Panc1 (cell line): ENCODE measurements at regions not wholly inside any gene's neighbourhood (a gene's known extent, or its start where the extent isn't known, plus 50 kb on each side); places are given as distances from the start of the nearest gene placed in this dataset.

ENCODE experiments used
- ATAC-seq: fragments of 200-7000 bp; cut with Tn5 transposase; 2 replicates; pipeline ENCODE4 v1.9.1; 2020; ENCODE audit warnings: mild to moderate bottlenecking, moderate library complexity
- BruUV-seq: library from RNA; stranded (reverse); fragments of 400-500 nt; replicated peaks from 2 replicates; lab custom pipeline; 2021; lab: Mats Ljungman, UMichigan
- CTCF ChIA-PET: fragments of 300-600 bp; sonication (Branson Sonifier 250); formaldehyde crosslinking; loops from one replicate; lab custom pipeline; 2022; ENCODE audit warnings: antibody characterized with exemption; lab: Charles Lee
- POLR2A ChIA-PET: fragments of 300-600 bp; sonication (Branson Sonifier 250); formaldehyde crosslinking; loops from one replicate; lab custom pipeline; 2022; ENCODE audit warnings: antibody characterized with exemption; lab: Charles Lee
- DNase-seq: peaks from one replicate; pipeline ENCODE4 v3.0.0-alpha.2; 2010; ENCODE audit warnings: low read depth, low spot score
- H3K27ac ChIP-seq: 2 replicates; pipeline ENCODE4 v1.5.1; 2011; ENCODE audit warnings: mild to moderate bottlenecking, low read length, inconsistent platforms
- H3K27me3 ChIP-seq: fragments of 200-500 bp; sonication (Bioruptor generic); 2 replicates; pipeline ENCODE4 v1.6.0; 2014; ENCODE audit warnings: low read length, inconsistent platforms; ENCODE audit not compliant: control insufficient read depth, insufficient read depth
- H3K36me3 ChIP-seq: fragments of 200-500 bp; sonication (Bioruptor generic); 2 replicates; pipeline ENCODE4 v1.5.1; 2014; ENCODE audit warnings: inconsistent platforms, mild to moderate bottlenecking, low read length, moderate library complexity; ENCODE audit not compliant: control insufficient read depth, insufficient read depth
- H3K4me1 ChIP-seq: 2 replicates; pipeline ENCODE4 v1.5.1; 2011; ENCODE audit warnings: inconsistent platforms, mild to moderate bottlenecking, low read length, moderate library complexity; ENCODE audit not compliant: control insufficient read depth, insufficient read depth
- H3K4me3 ChIP-seq, 2 experiments: 2 replicates each; pipeline ENCODE4 v1.5.1; 2011 to 2012; ENCODE audit warnings: low read depth in 2 of 2, low read length in 2 of 2, mild to moderate bottlenecking in 2 of 2, inconsistent platforms in 1 of 2, moderate library complexity in 1 of 2
- H3K9me3 ChIP-seq: fragments of 200-500 bp; sonication (Bioruptor generic); 2 replicates; pipeline ENCODE4 v1.5.1; 2014; ENCODE audit warnings: low read depth, mild to moderate bottlenecking, inconsistent platforms, low read length, moderate library complexity; ENCODE audit not compliant: control insufficient read depth, insufficient read depth
- POLR2AphosphoS5 ChIP-seq: IDR thresholded peaks from 2 replicates; pipeline ENCODE4 v1.6.1; 2012; ENCODE audit warnings: mild to moderate bottlenecking, low read depth, low read length, moderate library complexity
- SIN3A ChIP-seq: IDR thresholded peaks from 2 replicates; pipeline ENCODE4 v1.6.1; 2012; ENCODE audit warnings: low read depth, mild to moderate bottlenecking, low read length, moderate library complexity, borderline replicate concordance; ENCODE audit not compliant: insufficient read depth
- TCF7L2 ChIP-seq: IDR thresholded peaks from 2 replicates; pipeline ENCODE4 v1.6.1; 2011; ENCODE audit warnings: mild to moderate bottlenecking, low read depth, low read length, inconsistent platforms
- in situ Hi-C: cut with HindIII; loops from 2 replicates; pipeline ENCODE4 v1.10.0; 2016; ENCODE audit warnings: low sequenced_read_pairs, low pct_unique_long_range_greater_than_20kb
- intact Hi-C: fragments of 100-400 bp; cut with micrococcal nuclease; formaldehyde crosslinking; loops from one replicate; pipeline ENCODE4 v1.10.0; 2022; ENCODE audit not compliant: unreplicated experiment
- TF ChIP-seq, protein P1 (sequence below), 2 experiments: IDR thresholded peaks; 2 replicates each; pipeline ENCODE4 v1.6.1; 2011 to 2012; ENCODE audit warnings: low read depth in 2 of 2, control low read depth in 1 of 2, low read length in 1 of 2, mild to moderate bottlenecking in 1 of 2, moderate library complexity in 1 of 2; ENCODE audit not compliant: insufficient read depth in 1 of 2
- TF ChIP-seq, protein P2 (sequence below): fragments of 450-650 bp; IDR thresholded peaks from 2 replicates; pipeline ENCODE4 v1.5.1; 2017; ENCODE audit warnings: mild to moderate bottlenecking

DNA sequence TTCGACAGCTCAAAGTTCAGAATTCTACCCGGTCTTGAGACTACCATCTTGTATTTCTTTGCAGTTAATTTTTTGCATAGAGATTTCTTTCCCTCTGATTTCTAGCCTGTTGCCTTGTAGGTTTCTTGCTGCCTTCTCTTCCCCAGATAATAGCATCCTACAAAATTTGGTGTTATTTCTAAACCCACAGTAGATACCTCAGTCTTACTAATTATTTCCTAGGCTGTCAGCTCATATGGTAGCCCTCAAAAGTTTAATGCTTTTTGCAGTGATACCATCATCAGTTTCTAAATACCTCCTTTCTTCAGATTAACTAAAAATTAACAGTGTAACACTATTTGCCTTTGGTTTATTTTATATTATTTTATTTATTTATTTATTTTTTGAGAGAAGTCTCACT, 61.9 kb upstream of the TMPO start:
- in situ Hi-C loops = no loop called here
- CTCF ChIA-PET = no interaction called here
- BruUV-seq = no TSS peak

DNA sequence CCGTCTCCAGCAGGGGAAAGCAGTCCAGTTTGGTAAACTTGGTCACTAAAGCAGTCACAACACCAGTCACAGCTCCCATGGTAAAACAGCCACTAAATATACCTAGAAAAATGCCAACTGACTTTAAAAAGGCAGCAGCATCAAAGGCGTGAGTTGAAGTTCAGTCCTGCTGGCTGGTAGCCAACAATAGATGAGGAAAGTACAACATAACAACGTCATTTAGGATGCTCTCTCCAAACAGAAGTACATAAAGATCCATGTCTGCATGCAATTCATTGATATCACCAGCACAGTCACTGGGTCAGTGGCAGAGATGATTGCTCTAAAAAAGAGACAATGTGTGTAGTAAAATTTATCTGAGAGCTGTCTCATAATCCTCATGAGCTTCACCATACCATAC, 59.3 kb upstream of the TMPO start:
- no peak for ATAC-seq
- in situ Hi-C loops = no loop called here
- Histone ChIP-seq H3K27ac (no peak overlapping the region), H3K27me3 (no peaks in the 10 kb centered on the region), H3K4me1 (peaks cover 5% of the 10 kb centered on the region; the same call in 1 of the 2 replicates), H3K36me3 (no peaks in the 10 kb centered on the region), H3K4me3 (no peak overlapping the region), H3K9me3 (no peaks in the 10 kb centered on the region)
- POLR2A ChIA-PET = no interaction called here
- intact Hi-C loops = no loop called here
- BruUV-seq = no TSS peak
- TF ChIP-seq, protein P1, sequence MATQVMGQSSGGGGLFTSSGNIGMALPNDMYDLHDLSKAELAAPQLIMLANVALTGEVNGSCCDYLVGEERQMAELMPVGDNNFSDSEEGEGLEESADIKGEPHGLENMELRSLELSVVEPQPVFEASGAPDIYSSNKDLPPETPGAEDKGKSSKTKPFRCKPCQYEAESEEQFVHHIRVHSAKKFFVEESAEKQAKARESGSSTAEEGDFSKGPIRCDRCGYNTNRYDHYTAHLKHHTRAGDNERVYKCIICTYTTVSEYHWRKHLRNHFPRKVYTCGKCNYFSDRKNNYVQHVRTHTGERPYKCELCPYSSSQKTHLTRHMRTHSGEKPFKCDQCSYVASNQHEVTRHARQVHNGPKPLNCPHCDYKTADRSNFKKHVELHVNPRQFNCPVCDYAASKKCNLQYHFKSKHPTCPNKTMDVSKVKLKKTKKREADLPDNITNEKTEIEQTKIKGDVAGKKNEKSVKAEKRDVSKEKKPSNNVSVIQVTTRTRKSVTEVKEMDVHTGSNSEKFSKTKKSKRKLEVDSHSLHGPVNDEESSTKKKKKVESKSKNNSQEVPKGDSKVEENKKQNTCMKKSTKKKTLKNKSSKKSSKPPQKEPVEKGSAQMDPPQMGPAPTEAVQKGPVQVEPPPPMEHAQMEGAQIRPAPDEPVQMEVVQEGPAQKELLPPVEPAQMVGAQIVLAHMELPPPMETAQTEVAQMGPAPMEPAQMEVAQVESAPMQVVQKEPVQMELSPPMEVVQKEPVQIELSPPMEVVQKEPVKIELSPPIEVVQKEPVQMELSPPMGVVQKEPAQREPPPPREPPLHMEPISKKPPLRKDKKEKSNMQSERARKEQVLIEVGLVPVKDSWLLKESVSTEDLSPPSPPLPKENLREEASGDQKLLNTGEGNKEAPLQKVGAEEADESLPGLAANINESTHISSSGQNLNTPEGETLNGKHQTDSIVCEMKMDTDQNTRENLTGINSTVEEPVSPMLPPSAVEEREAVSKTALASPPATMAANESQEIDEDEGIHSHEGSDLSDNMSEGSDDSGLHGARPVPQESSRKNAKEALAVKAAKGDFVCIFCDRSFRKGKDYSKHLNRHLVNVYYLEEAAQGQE (IDR thresholded peaks at IDR 0.05; ENCODE audit: insufficient read depth in 1 of 2, low read depth in 2 of 2, low read length in 1 of 2) = no peak
- TF ChIP-seq SIN3A = no peak
- no peak for TF ChIP-seq TCF7L2
- no peak for TF ChIP-seq POLR2AphosphoS5
- TF ChIP-seq, protein P2, sequence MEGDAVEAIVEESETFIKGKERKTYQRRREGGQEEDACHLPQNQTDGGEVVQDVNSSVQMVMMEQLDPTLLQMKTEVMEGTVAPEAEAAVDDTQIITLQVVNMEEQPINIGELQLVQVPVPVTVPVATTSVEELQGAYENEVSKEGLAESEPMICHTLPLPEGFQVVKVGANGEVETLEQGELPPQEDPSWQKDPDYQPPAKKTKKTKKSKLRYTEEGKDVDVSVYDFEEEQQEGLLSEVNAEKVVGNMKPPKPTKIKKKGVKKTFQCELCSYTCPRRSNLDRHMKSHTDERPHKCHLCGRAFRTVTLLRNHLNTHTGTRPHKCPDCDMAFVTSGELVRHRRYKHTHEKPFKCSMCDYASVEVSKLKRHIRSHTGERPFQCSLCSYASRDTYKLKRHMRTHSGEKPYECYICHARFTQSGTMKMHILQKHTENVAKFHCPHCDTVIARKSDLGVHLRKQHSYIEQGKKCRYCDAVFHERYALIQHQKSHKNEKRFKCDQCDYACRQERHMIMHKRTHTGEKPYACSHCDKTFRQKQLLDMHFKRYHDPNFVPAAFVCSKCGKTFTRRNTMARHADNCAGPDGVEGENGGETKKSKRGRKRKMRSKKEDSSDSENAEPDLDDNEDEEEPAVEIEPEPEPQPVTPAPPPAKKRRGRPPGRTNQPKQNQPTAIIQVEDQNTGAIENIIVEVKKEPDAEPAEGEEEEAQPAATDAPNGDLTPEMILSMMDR = no peak
- no peak for DNase-seq
- CTCF ChIA-PET = no interaction called here

More for the DNA sequence above, 61.9 kb upstream of the TMPO start:
- no peaks in the 10 kb centered on the region for H3K36me3 ChIP-seq
- peaks cover 5% of the 10 kb centered on the region; the same call in 1 of the 2 replicates for H3K4me1 ChIP-seq
- no peak overlapping the region for H3K4me3 ChIP-seq
- no peak overlapping the region for H3K27ac ChIP-seq
- TF ChIP-seq SIN3A = no peak
- TF ChIP-seq, protein P2 = no peak
- TF ChIP-seq, protein P1 (IDR thresholded peaks at IDR 0.05; ENCODE audit: insufficient read depth in 1 of 2, low read depth in 2 of 2, low read length in 1 of 2) = no peak
- TF ChIP-seq TCF7L2 = no peak
- no peak for TF ChIP-seq POLR2AphosphoS5
- intact Hi-C loops = no loop called here
- POLR2A ChIA-PET = no interaction called here
- no peaks in the 10 kb centered on the region for H3K9me3 ChIP-seq
- no peak for DNase-seq
- no peaks in the 10 kb centered on the region for H3K27me3 ChIP-seq
- no peak for ATAC-seq
